ENCODE measurements at regions not wholly inside any gene's neighbourhood (a gene's known extent, or its start where the extent isn't known, plus 50 kb on each side); places are given as distances from the start of the nearest gene placed in this dataset.
A peak's percentile ranks its signal among the peaks of the same experiment; 100 is the strongest.
"Not testable (repeated sequence)": the region's sequence is repeated elsewhere in the genome, so short reads cannot be mapped to it uniquely, and the experiment has no call there.

GRCh38 chr10:4426866-4427265 lies 399.1 kb upstream of the AKR1E2 start:
- Mint-ChIP-seq H3K36me3 (ENCODE audit: low read depth) (no peaks in the 10 kb centered on the region), H3K4me3 (no peak overlapping the region), H3K27me3 (ENCODE audit: low read depth) (no peaks in the 10 kb centered on the region), H3K27ac (no peak overlapping the region), H3K4me1 (ENCODE audit: low read depth) (no peaks in the 10 kb centered on the region), H3K9me3 (no peaks in the 10 kb centered on the region)
- DNase-seq, result no peak
- CTCF ChIA-PET, result no interaction called here
- intact Hi-C loops (cut with micrococcal nuclease), result no loop called here

DNA sequence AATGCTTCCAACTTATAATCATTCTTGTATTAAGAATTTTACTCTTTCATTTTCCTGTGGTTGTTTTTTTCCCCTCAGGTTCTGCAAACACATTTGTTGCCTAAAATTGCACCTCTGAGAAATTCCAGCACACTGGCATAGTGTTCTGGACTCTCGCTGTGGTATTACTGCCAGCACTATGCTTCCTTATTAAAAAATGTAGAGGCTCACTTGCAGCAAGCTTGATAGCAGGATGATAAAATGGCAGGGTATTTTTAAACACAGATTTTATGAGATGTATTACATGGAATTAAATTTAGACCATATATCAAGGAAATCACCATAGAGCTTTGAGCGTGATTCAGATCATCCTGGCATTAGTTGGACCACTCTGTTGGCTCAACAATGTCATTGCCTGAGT lies 416.7 kb upstream of the AKR1E2 start:
- no peak for DNase-seq
- CTCF ChIA-PET, result no interaction called here
- no peaks in the 10 kb centered on the region for H3K9me3 Mint-ChIP-seq
- H3K4me1 Mint-ChIP-seq (ENCODE audit: low read depth), result peaks cover 23% of the 10 kb centered on the region
- H3K27ac Mint-ChIP-seq, result no peak overlapping the region
- intact Hi-C loops (cut with micrococcal nuclease), result no loop called here
- H3K4me3 Mint-ChIP-seq, result no peak overlapping the region
- no peaks in the 10 kb centered on the region for H3K36me3 Mint-ChIP-seq (ENCODE audit: low read depth)
- peaks cover 8% of the 10 kb centered on the region for H3K27me3 Mint-ChIP-seq (ENCODE audit: low read depth)

GRCh38 chr10:4407783-4408182 lies 418.2 kb upstream of the AKR1E2 start:
- Mint-ChIP-seq H3K27me3 (ENCODE audit: low read depth) (peaks cover 8% of the 10 kb centered on the region), H3K27ac (no peak overlapping the region), H3K9me3 (no peaks in the 10 kb centered on the region), H3K4me3 (no peak overlapping the region), H3K36me3 (ENCODE audit: low read depth) (no peaks in the 10 kb centered on the region), H3K4me1 (ENCODE audit: low read depth) (peaks cover 23% of the 10 kb centered on the region)
- intact Hi-C loops (cut with micrococcal nuclease), result loop anchor here (2.0 kb wide), 1 partner anchor 245 kb away; no protein-coding TSS in a partner anchor
- CTCF ChIA-PET, result no interaction called here
- no peak for DNase-seq

- no peaks in the 10 kb centered on the region for H3K36me3 Mint-ChIP-seq (ENCODE audit: low read depth)
- intact Hi-C loops (cut with micrococcal nuclease), result loop anchor here (2.0 kb wide), 1 partner anchor 247 kb away; no protein-coding TSS in a partner anchor
- DNase-seq, result no peak
- no peaks in the 10 kb centered on the region for H3K9me3 Mint-ChIP-seq
- H3K27me3 Mint-ChIP-seq (ENCODE audit: low read depth), result peaks cover 4% of the 10 kb centered on the region
- peak overlapping the region; percentile 47 for H3K27ac Mint-ChIP-seq
- H3K4me1 Mint-ChIP-seq (ENCODE audit: low read depth), result peaks cover 23% of the 10 kb centered on the region
- H3K4me3 Mint-ChIP-seq, result no peak overlapping the region
- CTCF ChIA-PET, result interaction anchor here (0.6 kb wide), 1 partner anchor 870 kb away, joined by 3 read pairs; no protein-coding TSS in a partner anchor
Observed at GRCh38 chr10:4405828-4406227, 420.2 kb upstream of the AKR1E2 start.

GRCh38 chr10:4403638-4404252 lies 422.3 kb upstream of the AKR1E2 start:
- CTCF ChIA-PET, result no interaction called here

GRCh38 chr10:4401080-4401479 lies 424.9 kb upstream of the AKR1E2 start:
- H3K36me3 Mint-ChIP-seq (ENCODE audit: low read depth), result not testable (repeated sequence)

More at GRCh38 chr10:4403638-4404252, 422.3 kb upstream of the AKR1E2 start:
- Mint-ChIP-seq H3K4me3 (no peak overlapping the region), H3K9me3 (no peaks in the 10 kb centered on the region), H3K27ac (no peak overlapping the region), H3K4me1 (ENCODE audit: low read depth) (peaks cover 21% of the 10 kb centered on the region), H3K36me3 (ENCODE audit: low read depth) (no peaks in the 10 kb centered on the region), H3K27me3 (ENCODE audit: low read depth) (peaks cover 4% of the 10 kb centered on the region)
- intact Hi-C loops (cut with micrococcal nuclease), result no loop called here
- no peak for DNase-seq

DNA sequence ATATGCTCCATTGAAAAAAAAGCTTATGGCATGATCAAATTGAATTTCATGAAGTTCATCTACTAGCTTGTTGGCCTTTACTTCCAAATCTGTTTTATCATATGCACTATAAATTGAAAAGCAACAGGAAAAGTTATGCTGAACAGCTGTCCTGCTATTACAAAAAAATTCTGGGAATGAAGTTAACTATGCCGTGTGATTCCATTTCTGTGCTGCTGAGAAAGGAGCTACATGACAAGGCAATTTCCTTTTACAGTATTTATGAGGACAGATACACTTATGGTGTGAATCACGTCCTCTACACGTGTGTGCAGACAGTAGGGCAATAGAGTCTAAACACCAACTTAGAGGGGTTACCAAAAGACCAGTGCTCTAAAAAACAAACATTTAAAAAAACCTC lies 426.5 kb upstream of the AKR1E2 start:
- Mint-ChIP-seq H3K4me1 (ENCODE audit: low read depth) (no peaks in the 10 kb centered on the region), H3K9me3 (no peaks in the 10 kb centered on the region), H3K27ac (no peak overlapping the region), H3K4me3 (no peak overlapping the region), H3K36me3 (ENCODE audit: low read depth) (no peaks in the 10 kb centered on the region), H3K27me3 (ENCODE audit: low read depth) (peaks cover 4% of the 10 kb centered on the region)
- no peak for DNase-seq
- CTCF ChIA-PET, result no interaction called here
- intact Hi-C loops (cut with micrococcal nuclease), result no loop called here

More at GRCh38 chr10:4401080-4401479, 424.9 kb upstream of the AKR1E2 start:
- H3K4me1 Mint-ChIP-seq (ENCODE audit: low read depth); DNase-seq; H3K4me3 Mint-ChIP-seq; intact Hi-C loops (cut with micrococcal nuclease); H3K27ac Mint-ChIP-seq; H3K9me3 Mint-ChIP-seq; H3K27me3 Mint-ChIP-seq (ENCODE audit: low read depth); CTCF ChIA-PET: not testable (repeated sequence)

GRCh38 chr10:4398602-4399001 lies 427.4 kb upstream of the AKR1E2 start:
- Mint-ChIP-seq H3K9me3 (no peaks in the 10 kb centered on the region), H3K4me3 (no peak overlapping the region), H3K27me3 (ENCODE audit: low read depth) (peaks cover 4% of the 10 kb centered on the region), H3K27ac (no peak overlapping the region), H3K36me3 (ENCODE audit: low read depth) (no peaks in the 10 kb centered on the region), H3K4me1 (ENCODE audit: low read depth) (no peaks in the 10 kb centered on the region)
- CTCF ChIA-PET, result no interaction called here
- DNase-seq, result no peak
- intact Hi-C loops (cut with micrococcal nuclease), result no loop called here

DNA sequence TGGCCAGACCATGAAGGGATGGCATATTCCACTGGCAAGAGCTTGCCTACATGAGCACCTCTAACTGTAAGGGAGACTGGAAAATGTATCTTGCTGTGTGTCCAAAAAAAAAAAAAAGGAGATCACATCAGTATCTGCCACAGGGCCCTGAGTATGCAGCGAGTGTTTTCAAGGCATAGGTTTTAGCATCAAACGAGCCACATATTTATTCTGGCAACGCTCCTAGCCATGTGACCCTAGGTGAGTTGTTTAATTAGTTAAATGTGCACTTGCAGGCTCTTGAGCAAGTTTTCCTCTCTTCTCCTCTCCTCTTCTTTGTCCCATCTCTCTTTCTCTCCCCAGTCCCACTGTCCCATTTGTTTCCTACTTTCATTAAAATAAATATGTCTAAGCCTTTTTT lies 428.7 kb upstream of the AKR1E2 start:
- H3K27ac Mint-ChIP-seq, result no peak overlapping the region
- DNase-seq, result no peak
- H3K36me3 Mint-ChIP-seq (ENCODE audit: low read depth), result no peaks in the 10 kb centered on the region
- no peaks in the 10 kb centered on the region for H3K27me3 Mint-ChIP-seq (ENCODE audit: low read depth)
- no peaks in the 10 kb centered on the region for H3K4me1 Mint-ChIP-seq (ENCODE audit: low read depth)
- no peaks in the 10 kb centered on the region for H3K9me3 Mint-ChIP-seq
- CTCF ChIA-PET, result no interaction called here
- intact Hi-C loops (cut with micrococcal nuclease), result no loop called here
- H3K4me3 Mint-ChIP-seq, result no peak overlapping the region

GRCh38 chr10:4396401-4397283 lies 429.4 kb upstream of the AKR1E2 start:
- Mint-ChIP-seq H3K36me3 (ENCODE audit: low read depth) (no peaks in the 10 kb centered on the region), H3K4me3 (no peak overlapping the region), H3K27me3 (ENCODE audit: low read depth) (no peaks in the 10 kb centered on the region), H3K27ac (no peak overlapping the region), H3K4me1 (ENCODE audit: low read depth) (no peaks in the 10 kb centered on the region), H3K9me3 (no peaks in the 10 kb centered on the region)
- DNase-seq, result no peak
- intact Hi-C loops (cut with micrococcal nuclease), result no loop called here
- CTCF ChIA-PET, result no interaction called here

- no peaks in the 10 kb centered on the region for H3K4me1 Mint-ChIP-seq (ENCODE audit: low read depth)
- intact Hi-C loops (cut with micrococcal nuclease), result no loop called here
- no peak overlapping the region for H3K27ac Mint-ChIP-seq
- peaks cover 4% of the 10 kb centered on the region for H3K27me3 Mint-ChIP-seq (ENCODE audit: low read depth)
- no peaks in the 10 kb centered on the region for H3K9me3 Mint-ChIP-seq
- DNase-seq, result no peak
- no peak overlapping the region for H3K4me3 Mint-ChIP-seq
- CTCF ChIA-PET, result no interaction called here
- no peaks in the 10 kb centered on the region for H3K36me3 Mint-ChIP-seq (ENCODE audit: low read depth)
Observed at GRCh38 chr10:4395731-4396130, 430.3 kb upstream of the AKR1E2 start.

DNA sequence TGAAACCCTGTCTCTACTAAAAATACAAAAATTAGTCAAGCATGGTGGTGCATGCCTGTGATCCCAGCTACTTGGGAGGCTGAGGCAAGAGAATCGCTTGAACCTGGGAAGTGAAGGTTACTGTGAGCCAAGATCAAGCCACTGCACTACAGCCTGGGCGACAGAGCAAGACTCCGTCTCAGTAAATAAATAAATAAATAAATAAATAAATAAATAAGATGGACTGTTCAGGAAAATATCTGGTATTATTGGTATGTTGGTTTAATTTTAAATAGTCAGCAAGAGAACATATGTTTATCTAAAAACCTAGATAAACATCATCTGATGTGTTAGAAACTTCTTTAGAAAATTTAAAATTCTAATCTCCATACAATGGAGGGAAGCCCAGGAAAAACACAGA lies 431.6 kb upstream of the AKR1E2 start:
- DNase-seq; H3K36me3 Mint-ChIP-seq (ENCODE audit: low read depth); H3K4me3 Mint-ChIP-seq; H3K4me1 Mint-ChIP-seq (ENCODE audit: low read depth); H3K27me3 Mint-ChIP-seq (ENCODE audit: low read depth); H3K9me3 Mint-ChIP-seq; H3K27ac Mint-ChIP-seq; intact Hi-C loops (cut with micrococcal nuclease): not testable (repeated sequence)
- CTCF ChIA-PET, result interaction anchor here (0.6 kb wide), 1 partner anchor 120 kb away, joined by 3 read pairs; no protein-coding TSS in a partner anchor

- H3K4me3 Mint-ChIP-seq, result no peak overlapping the region
- no peaks in the 10 kb centered on the region for H3K9me3 Mint-ChIP-seq
- no peaks in the 10 kb centered on the region for H3K4me1 Mint-ChIP-seq (ENCODE audit: low read depth)
- CTCF ChIA-PET, result no interaction called here
- H3K36me3 Mint-ChIP-seq (ENCODE audit: low read depth), result no peaks in the 10 kb centered on the region
- intact Hi-C loops (cut with micrococcal nuclease), result no loop called here
- peaks cover 8% of the 10 kb centered on the region for H3K27me3 Mint-ChIP-seq (ENCODE audit: low read depth)
- no peak overlapping the region for H3K27ac Mint-ChIP-seq
- no peak for DNase-seq
Observed at GRCh38 chr10:4391683-4392082, 434.3 kb upstream of the AKR1E2 start.

All from activated naive CD4-positive, alpha-beta T cell treated with anti-CD3 and anti-CD28 coated beads for 36 hours (primary cell).